ENCODE measurements at regions not wholly inside any gene's neighbourhood (a gene's known extent, or its start where the extent isn't known, plus 50 kb on each side); places are given as distances from the start of the nearest gene placed in this dataset.

DNA sequence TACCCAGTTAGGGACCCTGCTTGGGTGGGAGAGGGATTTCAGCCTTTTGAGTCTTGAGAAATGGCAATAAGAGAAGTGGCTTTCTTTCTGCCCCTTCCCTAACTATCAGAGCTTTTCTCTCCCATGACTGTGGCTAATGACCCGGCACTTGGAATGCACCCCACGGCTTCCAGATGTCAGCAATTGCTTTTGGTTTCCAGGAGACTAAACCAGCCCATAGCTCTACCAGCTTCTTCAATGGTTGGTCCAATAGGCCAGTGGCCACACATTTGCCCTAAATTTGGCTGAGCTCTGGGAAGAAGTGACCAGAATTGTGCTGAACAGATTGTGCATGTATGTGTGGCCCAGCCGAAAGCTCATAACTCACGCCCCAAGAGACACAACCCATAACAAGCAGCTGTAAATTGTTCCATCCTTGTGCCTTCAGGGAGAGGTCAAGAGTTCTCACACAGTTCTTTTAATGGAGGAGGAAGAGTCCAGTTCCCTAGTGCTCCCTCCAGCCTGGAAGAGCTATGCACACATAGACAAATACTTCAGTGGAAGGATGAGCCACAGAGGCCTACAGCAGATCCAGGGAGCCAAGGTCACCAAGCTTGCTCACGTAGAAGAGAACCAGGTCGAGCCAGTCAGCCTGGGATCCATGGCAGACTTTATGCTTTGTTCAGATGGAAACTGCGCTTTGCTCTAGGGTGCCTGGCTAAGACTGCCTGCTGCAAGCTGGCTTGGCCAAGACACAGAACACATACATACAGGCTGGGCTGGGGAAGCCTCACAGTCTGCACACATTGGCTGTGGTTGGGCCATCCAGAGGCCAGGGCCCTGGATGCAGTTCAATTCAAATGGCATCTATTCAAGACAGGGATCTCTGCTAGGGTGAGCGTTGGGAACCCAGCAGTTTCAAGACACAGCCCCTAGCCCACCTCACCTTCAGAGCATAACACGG, 131.8 kb upstream of the HABP2 start:
- no peaks in the 10 kb centered on the region for H3K36me3 ChIP-seq (ENCODE audit: control insufficient read depth in 1 of 2, insufficient read depth in 2 of 2, low read length in 2 of 2)
- H3K27me3 ChIP-seq (ENCODE audit: low read depth, low read length) = no peaks in the 10 kb centered on the region
- peaks cover 0 to 4% of the 10 kb centered on the region in 2 donors for H3K4me1 ChIP-seq (ENCODE audit: control insufficient read depth in 1 of 2, insufficient read depth in 2 of 2, low read length in 2 of 2)
- H3K9me3 ChIP-seq (ENCODE audit: control insufficient read depth in 1 of 2, low read length in 2 of 2) = peaks cover 13 to 14% of the 10 kb centered on the region in 2 donors
- no peak overlapping the region for H3K4me3 ChIP-seq (ENCODE audit: low read depth in 1 of 2, low read length in 2 of 2)
- H3K27ac ChIP-seq (ENCODE audit: low read length) = no peak overlapping the region

DNA sequence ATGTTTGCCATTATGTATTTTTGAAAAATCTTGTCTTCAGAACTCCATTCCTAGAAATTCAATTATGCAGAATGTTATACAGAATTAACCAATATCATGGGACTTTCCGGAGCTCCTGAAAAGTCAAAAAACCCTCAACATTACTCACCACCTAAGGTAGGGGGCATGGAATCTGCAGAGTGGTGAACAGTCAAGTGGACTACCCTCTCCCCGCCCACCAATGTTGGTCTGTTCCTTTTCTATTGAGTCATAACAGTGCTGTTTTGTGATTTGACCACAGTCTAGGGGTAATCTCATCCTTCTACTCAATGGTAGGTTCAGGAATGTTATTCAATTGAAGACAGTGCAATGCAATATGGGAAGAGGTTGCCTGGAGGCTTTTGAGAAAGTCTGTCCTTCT, 130.5 kb upstream of the HABP2 start:
- Histone ChIP-seq H3K27ac (ENCODE audit: low read length) (no peak overlapping the region), H3K36me3 (ENCODE audit: control insufficient read depth in 1 of 2, insufficient read depth in 2 of 2, low read length in 2 of 2) (no peaks in the 10 kb centered on the region), H3K27me3 (ENCODE audit: low read depth, low read length) (no peaks in the 10 kb centered on the region), H3K4me3 (ENCODE audit: low read depth in 1 of 2, low read length in 2 of 2) (no peak overlapping the region), H3K4me1 (ENCODE audit: control insufficient read depth in 1 of 2, insufficient read depth in 2 of 2, low read length in 2 of 2) (peaks cover 0 to 4% of the 10 kb centered on the region in 2 donors), H3K9me3 (ENCODE audit: control insufficient read depth in 1 of 2, low read length in 2 of 2) (peaks cover 13 to 14% of the 10 kb centered on the region in 2 donors)

GRCh38 chr10:113423981-113424721, 128.7 kb upstream of the HABP2 start:
- H3K4me1 ChIP-seq (ENCODE audit: control insufficient read depth in 1 of 2, insufficient read depth in 2 of 2, low read length in 2 of 2) = peaks cover 0 to 4% of the 10 kb centered on the region in 2 donors
- peaks cover 10 to 12% of the 10 kb centered on the region in 2 donors for H3K9me3 ChIP-seq (ENCODE audit: control insufficient read depth in 1 of 2, low read length in 2 of 2)
- no peak overlapping the region for H3K27ac ChIP-seq (ENCODE audit: low read length)

GRCh38 chr10:113425008-113425407, 127.8 kb upstream of the HABP2 start:
- Histone ChIP-seq H3K27me3 (ENCODE audit: low read depth, low read length) (no peaks in the 10 kb centered on the region), H3K36me3 (ENCODE audit: control insufficient read depth in 1 of 2, insufficient read depth in 2 of 2, low read length in 2 of 2) (no peaks in the 10 kb centered on the region), H3K4me1 (ENCODE audit: control insufficient read depth in 1 of 2, insufficient read depth in 2 of 2, low read length in 2 of 2) (peaks cover 0 to 4% of the 10 kb centered on the region in 2 donors), H3K4me3 (ENCODE audit: low read depth in 1 of 2, low read length in 2 of 2) (no peak overlapping the region), H3K27ac (ENCODE audit: low read length) (no peak overlapping the region), H3K9me3 (ENCODE audit: control insufficient read depth in 1 of 2, low read length in 2 of 2) (peaks cover 6 to 9% of the 10 kb centered on the region in 2 donors)

More at GRCh38 chr10:113423981-113424721, 128.7 kb upstream of the HABP2 start:
- Histone ChIP-seq H3K4me3 (ENCODE audit: low read depth in 1 of 2, low read length in 2 of 2) (no peak overlapping the region), H3K27me3 (ENCODE audit: low read depth, low read length) (no peaks in the 10 kb centered on the region), H3K36me3 (ENCODE audit: control insufficient read depth in 1 of 2, insufficient read depth in 2 of 2, low read length in 2 of 2) (no peaks in the 10 kb centered on the region)

DNA sequence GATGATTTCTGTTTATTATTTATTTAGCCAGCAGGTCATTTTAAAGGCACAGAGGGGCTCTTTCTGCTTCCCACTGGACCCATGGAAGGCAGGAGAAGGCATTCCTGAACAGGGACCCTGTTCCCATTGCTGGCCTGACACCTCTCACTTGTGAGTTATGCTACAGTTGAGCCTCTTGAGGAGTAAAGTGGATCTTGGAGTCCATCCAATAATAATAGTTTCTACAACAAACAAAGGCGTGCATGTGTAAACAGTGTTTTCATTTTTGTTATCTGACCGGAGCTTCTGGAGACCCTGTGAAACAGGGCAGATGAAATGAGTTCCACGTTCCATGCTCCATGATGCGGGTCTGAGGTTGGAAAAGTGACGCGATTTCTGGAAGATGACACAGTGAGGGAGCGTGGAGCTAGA, 127.3 kb upstream of the HABP2 start:
- Histone ChIP-seq H3K4me1 (ENCODE audit: control insufficient read depth in 1 of 2, insufficient read depth in 2 of 2, low read length in 2 of 2) (peaks cover 0 to 4% of the 10 kb centered on the region in 2 donors), H3K4me3 (ENCODE audit: low read depth in 1 of 2, low read length in 2 of 2) (no peak overlapping the region), H3K27me3 (ENCODE audit: low read depth, low read length) (no peaks in the 10 kb centered on the region), H3K36me3 (ENCODE audit: control insufficient read depth in 1 of 2, insufficient read depth in 2 of 2, low read length in 2 of 2) (no peaks in the 10 kb centered on the region), H3K27ac (ENCODE audit: low read length) (no peak overlapping the region), H3K9me3 (ENCODE audit: control insufficient read depth in 1 of 2, low read length in 2 of 2) (peaks cover under 1 to 3% of the 10 kb centered on the region in 2 donors)

DNA sequence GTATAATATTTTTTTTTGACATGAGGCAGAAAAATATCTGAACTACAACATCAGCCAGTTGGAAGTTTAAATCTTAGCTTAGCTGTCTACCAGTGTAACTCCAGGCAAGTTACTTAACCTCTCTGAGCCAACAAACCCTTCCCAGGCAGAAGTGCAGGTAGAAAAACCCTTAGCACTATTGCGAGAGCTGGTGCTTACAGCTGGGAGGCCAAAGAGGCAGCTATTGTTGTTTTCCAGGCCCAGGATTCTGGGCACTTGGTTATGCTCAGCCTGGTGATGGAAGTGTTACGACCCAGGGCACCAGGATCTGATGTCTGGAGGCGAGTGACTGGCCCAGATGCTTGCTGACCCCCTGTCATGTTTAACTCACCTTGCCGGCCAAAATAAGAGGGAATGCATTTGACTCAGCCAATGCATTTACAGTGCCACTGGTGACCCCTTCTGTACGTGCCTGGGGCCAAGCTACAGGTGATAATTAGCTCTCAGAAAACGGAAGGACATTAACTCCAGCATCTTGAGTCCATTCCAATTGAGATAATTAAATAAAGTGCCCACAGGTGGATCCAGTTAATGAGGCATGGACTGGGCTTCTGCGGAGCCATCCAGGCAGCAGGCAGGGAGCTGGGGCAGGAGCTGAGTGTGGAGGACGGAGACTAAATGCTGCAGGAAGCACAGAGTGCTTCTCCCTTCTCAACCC, 126.5 kb upstream of the HABP2 start:
- H3K9me3 ChIP-seq (ENCODE audit: control insufficient read depth in 1 of 2, low read length in 2 of 2) = no peaks in the 10 kb centered on the region
- no peaks in the 10 kb centered on the region for H3K36me3 ChIP-seq (ENCODE audit: control insufficient read depth in 1 of 2, insufficient read depth in 2 of 2, low read length in 2 of 2)
- no peak overlapping the region for H3K4me3 ChIP-seq (ENCODE audit: low read depth in 1 of 2, low read length in 2 of 2)
- H3K27ac ChIP-seq (ENCODE audit: low read length) = no peak overlapping the region
- H3K4me1 ChIP-seq (ENCODE audit: control insufficient read depth in 1 of 2, insufficient read depth in 2 of 2, low read length in 2 of 2) = peaks cover 0 to 4% of the 10 kb centered on the region in 2 donors
- no peaks in the 10 kb centered on the region for H3K27me3 ChIP-seq (ENCODE audit: low read depth, low read length)

DNA sequence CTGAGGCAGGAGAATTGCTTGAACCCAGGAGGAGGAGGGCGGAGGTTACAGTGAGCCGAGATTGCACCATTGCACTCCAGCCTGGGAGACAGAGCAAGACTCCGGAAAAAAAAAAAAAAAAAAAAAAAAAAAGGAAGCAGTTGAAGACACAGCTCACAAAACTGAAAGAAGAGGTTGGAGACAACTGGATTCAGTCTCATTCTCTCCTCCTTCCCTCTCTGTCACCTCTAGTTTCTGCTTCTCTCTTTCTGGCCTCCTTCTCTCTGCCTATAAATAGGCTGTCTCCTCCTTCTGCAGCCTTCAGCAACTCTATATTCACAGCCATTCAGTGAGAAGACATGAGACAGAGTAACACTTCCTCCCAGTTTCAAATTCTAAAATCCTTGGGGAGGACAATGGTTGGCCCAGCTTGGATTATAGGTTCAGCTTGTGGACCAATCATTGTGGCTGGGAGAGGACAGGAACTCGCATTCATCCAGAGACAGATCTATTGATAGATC, 125.6 kb upstream of the HABP2 start:
- H3K9me3 ChIP-seq (ENCODE audit: control insufficient read depth in 1 of 2, low read length in 2 of 2) = no peaks in the 10 kb centered on the region
- H3K36me3 ChIP-seq (ENCODE audit: control insufficient read depth in 1 of 2, insufficient read depth in 2 of 2, low read length in 2 of 2) = no peaks in the 10 kb centered on the region
- no peaks in the 10 kb centered on the region for H3K27me3 ChIP-seq (ENCODE audit: low read depth, low read length)
- no peak overlapping the region for H3K4me3 ChIP-seq (ENCODE audit: low read depth in 1 of 2, low read length in 2 of 2)
- H3K27ac ChIP-seq (ENCODE audit: low read length) = no peak overlapping the region
- H3K4me1 ChIP-seq (ENCODE audit: control insufficient read depth in 1 of 2, insufficient read depth in 2 of 2, low read length in 2 of 2) = peaks cover 0 to 4% of the 10 kb centered on the region in 2 donors

DNA sequence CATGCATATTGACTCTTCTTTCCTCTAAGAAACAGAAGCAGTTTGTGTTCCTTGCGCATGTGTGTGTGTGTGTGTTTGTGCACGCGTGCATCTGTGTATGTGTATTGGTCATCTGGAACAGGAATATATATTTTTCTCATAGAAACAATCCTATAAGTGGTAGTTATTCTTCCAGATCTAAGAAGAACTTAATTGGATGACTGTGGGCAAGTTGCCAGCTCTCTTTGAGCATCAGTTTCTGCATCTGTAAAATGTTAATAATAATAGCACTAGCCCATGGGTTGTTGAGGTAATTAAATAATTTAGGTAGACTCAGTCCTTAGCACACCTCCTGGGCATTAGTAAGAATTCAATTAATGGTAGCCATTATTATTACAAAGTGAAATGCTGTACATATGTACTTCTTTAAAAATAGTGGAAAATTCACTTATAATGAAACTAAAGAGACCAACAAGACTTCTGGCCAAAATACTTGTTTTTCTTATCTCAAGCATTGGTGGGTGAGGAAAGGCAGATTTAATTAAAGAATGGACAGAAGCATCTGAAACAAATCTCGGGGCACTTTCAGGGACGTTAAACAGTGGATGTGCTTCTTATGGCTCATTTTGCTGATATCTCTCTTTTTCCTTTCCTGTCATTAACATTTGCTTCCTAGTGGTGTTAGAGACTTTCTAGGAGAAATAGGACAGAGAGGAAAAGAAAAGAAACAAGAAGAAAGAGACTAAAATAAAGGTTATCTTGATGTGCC, 124.9 kb upstream of the HABP2 start:
- no peaks in the 10 kb centered on the region for H3K9me3 ChIP-seq (ENCODE audit: control insufficient read depth in 1 of 2, low read length in 2 of 2)
- no peak overlapping the region for H3K27ac ChIP-seq (ENCODE audit: low read length)
- H3K27me3 ChIP-seq (ENCODE audit: low read depth, low read length) = no peaks in the 10 kb centered on the region
- peaks cover 0 to 4% of the 10 kb centered on the region in 2 donors for H3K4me1 ChIP-seq (ENCODE audit: control insufficient read depth in 1 of 2, insufficient read depth in 2 of 2, low read length in 2 of 2)
- H3K36me3 ChIP-seq (ENCODE audit: control insufficient read depth in 1 of 2, insufficient read depth in 2 of 2, low read length in 2 of 2) = no peaks in the 10 kb centered on the region
- H3K4me3 ChIP-seq (ENCODE audit: low read depth in 1 of 2, low read length in 2 of 2) = no peak overlapping the region

GRCh38 chr10:113430634-113431397, 122.0 kb upstream of the HABP2 start:
- H3K27me3 ChIP-seq (ENCODE audit: low read depth, low read length) = no peaks in the 10 kb centered on the region
- H3K4me3 ChIP-seq (ENCODE audit: low read depth in 1 of 2, low read length in 2 of 2) = no peak overlapping the region
- no peaks in the 10 kb centered on the region for H3K36me3 ChIP-seq (ENCODE audit: control insufficient read depth in 1 of 2, insufficient read depth in 2 of 2, low read length in 2 of 2)
- no peaks in the 10 kb centered on the region for H3K4me1 ChIP-seq (ENCODE audit: control insufficient read depth in 1 of 2, insufficient read depth in 2 of 2, low read length in 2 of 2)
- no peaks in the 10 kb centered on the region for H3K9me3 ChIP-seq (ENCODE audit: control insufficient read depth in 1 of 2, low read length in 2 of 2)
- no peak overlapping the region for H3K27ac ChIP-seq (ENCODE audit: low read length)
